ENCODE measurements at regions not wholly inside any gene's neighbourhood (a gene's known extent, or its start where the extent isn't known, plus 50 kb on each side); places are given as distances from the start of the nearest gene placed in this dataset.

DNA sequence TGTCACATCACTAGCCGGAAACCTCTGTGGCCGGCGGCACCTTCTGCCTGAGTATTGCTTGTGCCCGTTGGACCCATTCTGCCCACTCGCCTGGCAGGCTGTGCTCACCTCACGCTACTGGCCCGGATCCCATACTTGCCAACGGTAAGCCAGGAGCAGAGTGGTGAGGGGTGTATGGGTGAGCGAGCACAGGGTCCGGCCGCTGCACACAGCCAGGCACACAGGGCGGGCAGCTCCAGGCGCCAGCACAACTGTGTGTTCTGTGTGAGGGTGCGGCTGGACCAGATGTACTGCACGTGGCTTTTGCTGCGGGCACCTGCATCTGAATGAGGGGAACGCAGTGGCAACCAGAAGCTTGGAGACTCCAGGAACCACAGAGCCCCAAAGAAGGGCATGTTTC, 455.7 kb downstream of the CDH8 start:
- H3K9me3 ChIP-seq: no peaks in the 10 kb centered on the region
- intact Hi-C loops (cut with DNase I): no loop called here
- H3K36me3 ChIP-seq: no peaks in the 10 kb centered on the region
- H3K27me3 ChIP-seq: no peaks in the 10 kb centered on the region
- H3K4me1 ChIP-seq: no peaks in the 10 kb centered on the region
- TF ChIP-seq POLR2A (IDR thresholded peaks at IDR 0.05): no peak
- TF ChIP-seq CTCF (IDR thresholded peaks at IDR 0.05): no peak
- H3K4me3 ChIP-seq (replicated peaks in 1 of 3): no peak overlapping the region
- no peak overlapping the region for H3K27ac ChIP-seq
- 92 to 96% methylated on average over 15 to 17 of the region's 17 CpGs for WGBS, 2 donors
- DNase-seq: no peak

DNA sequence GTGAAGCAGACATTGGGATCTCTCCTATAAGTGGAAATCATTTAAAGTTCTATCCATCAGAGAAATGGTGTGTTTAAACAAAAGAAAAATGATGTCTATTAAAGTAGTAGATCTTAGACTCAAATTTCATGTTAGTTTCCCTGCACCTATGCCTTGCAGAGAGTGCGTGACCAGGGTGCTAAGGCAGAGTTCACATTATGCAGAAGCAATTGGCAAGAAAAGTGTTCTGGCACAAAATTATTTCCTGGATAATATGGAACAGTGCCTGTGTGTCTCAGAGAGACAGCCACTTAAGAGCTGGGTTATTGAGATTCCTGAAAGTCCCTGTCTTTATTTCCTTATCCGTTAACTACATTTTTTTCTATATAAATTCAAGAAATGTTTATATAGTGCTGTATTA, 457.0 kb downstream of the CDH8 start:
- Histone ChIP-seq H3K9me3 (no peaks in the 10 kb centered on the region), H3K27ac (no peak overlapping the region), H3K4me3 (replicated peaks in 1 of 3) (no peak overlapping the region), H3K36me3 (no peaks in the 10 kb centered on the region), H3K27me3 (no peaks in the 10 kb centered on the region), H3K4me1 (no peaks in the 10 kb centered on the region)
- TF ChIP-seq POLR2A (IDR thresholded peaks at IDR 0.05) (no peak), CTCF (IDR thresholded peaks at IDR 0.05) (no peak)
- DNase-seq: no peak
- intact Hi-C loops (cut with DNase I): no loop called here
- 63 to 72% methylated on average over 2 of the region's 2 CpGs for WGBS, 2 donors

DNA sequence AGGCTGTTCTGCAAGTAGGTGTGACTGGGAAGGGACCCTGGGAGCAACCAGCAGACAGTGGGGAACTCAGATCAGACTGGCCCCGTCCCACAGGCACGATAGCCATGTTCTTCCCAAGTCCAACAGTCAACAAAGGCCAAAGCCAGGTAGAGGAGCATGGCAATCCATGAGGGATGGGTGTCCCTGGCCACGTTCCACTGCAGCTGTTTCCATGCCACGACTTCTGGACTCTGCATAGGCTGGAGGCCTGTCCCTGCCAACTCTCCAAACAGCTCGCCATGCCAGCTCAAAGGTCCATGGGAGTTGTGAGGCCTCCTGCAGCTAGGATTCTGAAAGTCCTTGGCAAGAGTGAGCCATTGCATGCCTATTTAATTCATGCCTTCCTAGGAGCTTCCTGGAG, 459.8 kb downstream of the CDH8 start:
- Histone ChIP-seq H3K27me3 (no peaks in the 10 kb centered on the region), H3K4me1 (no peaks in the 10 kb centered on the region), H3K36me3 (no peaks in the 10 kb centered on the region), H3K4me3 (replicated peaks in 1 of 3) (no peak overlapping the region), H3K27ac (no peak overlapping the region), H3K9me3 (no peaks in the 10 kb centered on the region)
- 82 to 83% methylated on average over 1 to 3 of the region's 5 CpGs for WGBS, 2 donors
- intact Hi-C loops (cut with DNase I): no loop called here
- DNase-seq: no peak
- TF ChIP-seq CTCF (IDR thresholded peaks at IDR 0.05) (no peak), POLR2A (IDR thresholded peaks at IDR 0.05) (no peak)

DNA sequence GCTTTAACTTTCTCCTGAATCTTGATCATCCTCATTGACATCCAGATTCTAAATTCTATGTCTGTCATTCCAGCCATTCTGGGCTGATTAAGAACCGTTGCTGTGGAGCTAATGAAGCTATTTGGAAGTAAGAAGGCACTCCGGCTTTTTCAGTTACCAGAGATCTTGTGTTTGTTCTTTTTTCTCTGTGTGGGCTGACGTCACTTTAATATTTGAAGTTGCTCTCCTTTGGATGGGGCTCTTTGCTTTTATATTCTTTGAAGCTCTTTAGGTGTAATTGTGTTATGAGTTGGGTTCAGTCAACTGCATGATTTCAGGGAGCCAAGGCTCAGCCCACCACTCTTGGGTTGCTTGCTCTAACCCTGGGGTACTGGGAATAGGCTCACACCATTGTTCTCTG, 460.6 kb downstream of the CDH8 start:
- H3K9me3 ChIP-seq: no peaks in the 10 kb centered on the region
- no peak for DNase-seq
- H3K27ac ChIP-seq: no peak overlapping the region
- no peaks in the 10 kb centered on the region for H3K4me1 ChIP-seq
- WGBS, 2 donors: 83 to 89% methylated on average over 3 of the region's 3 CpGs
- no peaks in the 10 kb centered on the region for H3K36me3 ChIP-seq
- intact Hi-C loops (cut with DNase I): no loop called here
- H3K4me3 ChIP-seq (replicated peaks in 1 of 3): no peak overlapping the region
- H3K27me3 ChIP-seq: no peaks in the 10 kb centered on the region
- TF ChIP-seq CTCF (IDR thresholded peaks at IDR 0.05) (no peak), POLR2A (IDR thresholded peaks at IDR 0.05) (no peak)

GRCh38 chr16:61569028-61569427, 467.2 kb downstream of the CDH8 start:
- TF ChIP-seq POLR2A (IDR thresholded peaks at IDR 0.05) (no peak), CTCF (IDR thresholded peaks at IDR 0.05) (no peak)
- Histone ChIP-seq H3K4me1 (no peaks in the 10 kb centered on the region), H3K27ac (no peak overlapping the region), H3K27me3 (no peaks in the 10 kb centered on the region), H3K4me3 (replicated peaks in 1 of 3) (no peak overlapping the region), H3K9me3 (no peaks in the 10 kb centered on the region), H3K36me3 (no peaks in the 10 kb centered on the region)
- no peak for DNase-seq
- intact Hi-C loops (cut with DNase I): no loop called here
- 83 to 85% methylated on average over 2 of the region's 2 CpGs for WGBS, 2 donors
